K562 (cell line): ENCODE measurements at regions not wholly inside any gene's neighbourhood (a gene's known extent, or its start where the extent isn't known, plus 50 kb on each side); places are given as distances from the start of the nearest gene placed in this dataset.
"Not testable (repeated sequence)": the region's sequence is repeated elsewhere in the genome, so short reads cannot be mapped to it uniquely, and the experiment has no call there.

ENCODE experiments used
- BRCA1 ChIP-seq, 2 experiments: fragments of 450-650 bp in 1 of 2; sonication (generic) in 1 of 2; formaldehyde crosslinking in 1 of 2; IDR thresholded peaks; 2 replicates each; pipeline versions ENCODE4 v1.5.0 to v1.6.1; 2017 to 2020; ENCODE audit warnings: mild to moderate bottlenecking in 1 of 2, missing genetic modification reagents in 1 of 2
- EZH2 ChIP-seq: IDR thresholded peaks from 2 replicates; pipeline ENCODE4 v1.6.1; 2012; ENCODE audit warnings: low read depth, mild to moderate bottlenecking, inconsistent platforms, low read length, borderline replicate concordance
- HDAC2 ChIP-seq: fragments of 450-650 bp; IDR thresholded peaks from 2 replicates; pipeline ENCODE4 v1.6.1; 2016; ENCODE audit warnings: mild to moderate bottlenecking
- KLF16 ChIP-seq: IDR thresholded peaks from 2 replicates; pipeline ENCODE4 v1.6.1; 2016; ENCODE audit warnings: antibody characterized with exemption
- ZBTB8A ChIP-seq: fragments of 450-650 bp; IDR thresholded peaks from 2 replicates; pipeline ENCODE4 v1.6.1; 2018; ENCODE audit warnings: mild to moderate bottlenecking, moderate library complexity; ENCODE audit not compliant: partially characterized antibody
- ZFP1 ChIP-seq: fragments of 450-650 bp; formaldehyde crosslinking; IDR thresholded peaks from 2 replicates; pipeline ENCODE4 v1.4.0; 2020; ENCODE audit warnings: mild to moderate bottlenecking, mixed read lengths
- ZKSCAN1 ChIP-seq: fragments of 150-350 bp; IDR thresholded peaks from 2 replicates; pipeline ENCODE4 v1.6.1; 2016; ENCODE audit warnings: low read depth, low read length

- not testable (repeated sequence) for TF ChIP-seq ZFP1; ZBTB8A; BRCA1 (IDR thresholded peaks at IDR 0.05); BRCA1 (CRISPR knock-in tag; IDR thresholded peaks at IDR 0.05); ZKSCAN1; HDAC2; EZH2; KLF16
These were observed 800.7 kb upstream of the CDH10 start for GRCh38 chr5:25445381-25446060.
